Adrenal gland (tissue), 9 donors: ENCODE measurements at regions not wholly inside any gene's neighbourhood (a gene's known extent, or its start where the extent isn't known, plus 50 kb on each side); places are given as distances from the start of the nearest gene placed in this dataset.
A peak's percentile ranks its signal among the peaks of the same experiment; 100 is the strongest.

Experiments used
- DNase-seq, 7 donors: peaks; one replicate each; pipeline ENCODE4 v3.0.0-alpha.2; 2019 to 2020
- H3K27ac ChIP-seq, 5 donors: fragments of 200-600 bp; sonication (generic) in 4 of 5; 1 replicate in 3 of 5; 2 replicates in 2 of 5; pipeline versions ENCODE4 v1.5.1 to v1.8.0; 2016 to 2020; ENCODE audit warnings: mild to moderate bottlenecking in 1 of 5
- H3K27me3 ChIP-seq: fragments of 200-600 bp; 2 replicates; pipeline ENCODE4 v1.8.0; 2021
- H3K36me3 ChIP-seq, 2 donors: fragments of 200-600 bp; replicated peaks in 1 of 2; 1 replicate in 1 of 2; 2 replicates in 1 of 2; pipeline versions ENCODE4 v1.5.1 to v1.8.0; 2018 to 2022
- H3K4me1 ChIP-seq, 2 donors: fragments of 200-600 bp; replicated peaks in 1 of 2; 1 replicate in 1 of 2; 2 replicates in 1 of 2; pipeline versions ENCODE4 v1.5.1 to v1.8.0; 2018 to 2021
- H3K4me3 ChIP-seq, 4 donors: fragments of 200-600 bp; sonication (generic) in 3 of 4; one replicate each; pipeline ENCODE4 v1.5.1; 2016 to 2018
- H3K9me3 ChIP-seq, 3 donors: fragments of 200-600 bp; sonication (generic) in 1 of 3; replicated peaks in 1 of 3; 1 replicate in 2 of 3; 2 replicates in 1 of 3; pipeline versions ENCODE4 v1.5.1 to v1.8.0; 2016 to 2021
- CTCF ChIP-seq, 6 experiments: fragments of 450-650 bp in 4 of 6; fragments of 200-600 bp in 2 of 6; sonication (generic) in 1 of 6; IDR thresholded peaks; 1 replicate in 5 of 6; 2 replicates in 1 of 6; pipeline versions ENCODE4 v1.5.1 to v1.8.0; 2016 to 2021; ENCODE audit warnings: antibody characterized with exemption in 6 of 6, mild to moderate bottlenecking in 2 of 6, moderate library complexity in 1 of 6
- POLR2A ChIP-seq, 2 donors: fragments of 450-650 bp; IDR thresholded peaks; one replicate each; pipeline ENCODE4 v1.6.1; 2017; ENCODE audit warnings: antibody characterized with exemption in 2 of 2, mild to moderate bottlenecking in 2 of 2, moderate library complexity in 1 of 2
- WGBS, 4 donors: extraction: QIAGEN DNeasy Blood & Tissue Kit in 2 of 4; methylation state at CpG; one replicate each; pipeline versions ENCODE4 v1.1.5 to v1.1.7; 2013 to 2017; 5-methylcytosine and 5-hydroxymethylcytosine counted together
- intact Hi-C, 2 donors: fragments of 100-400 bp; cut with DNase I; formaldehyde crosslinking; loops; one replicate each; pipeline versions ENCODE4 v1.14.1 to v1.15.0; 2022 to 2023
- donor health status: healthy with polysubstance abuse.
- donor health status: Bipolar disorder and iron deficiency.
- donor health status: DM: yes; HTN: yes; CAD: no.
- donor health status: DM: no; HTN: no; CAD: no.
- donor health status: DM: no; HTN: no; CAD: no.

DNA sequence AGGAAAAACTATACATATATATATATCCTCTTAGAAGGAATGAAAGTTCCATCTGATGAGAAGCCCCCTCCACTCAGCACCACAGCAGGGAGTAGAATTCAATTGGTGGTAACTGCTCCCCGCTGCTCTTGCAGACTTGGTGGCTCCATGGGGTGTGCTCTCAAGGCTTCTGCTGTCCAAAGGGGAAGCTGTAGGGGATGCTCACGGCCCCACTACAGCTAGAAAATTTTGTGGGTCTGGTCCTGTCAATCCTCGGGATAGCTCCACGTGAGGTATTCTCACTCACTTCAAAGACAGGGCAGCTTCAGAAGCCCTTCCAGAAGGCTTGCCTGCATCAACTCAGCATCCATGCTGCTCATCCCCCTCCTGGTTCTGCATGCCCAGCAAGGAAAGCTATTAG, 247.2 kb downstream of the CETN3 start:
- Histone ChIP-seq H3K4me3 (no peak overlapping the region), H3K9me3 (no peaks in the 10 kb centered on the region), H3K36me3 (no peaks in the 10 kb centered on the region), H3K27ac (no peak overlapping the region), H3K27me3 (no peaks in the 10 kb centered on the region), H3K4me1 (peaks cover 0 to 4% of the 10 kb centered on the region in 2 donors)
- no peak for DNase-seq
- intact Hi-C loops, result no loop called here
- no peak for TF ChIP-seq CTCF (IDR thresholded peaks at IDR 0.05)
- TF ChIP-seq POLR2A (IDR thresholded peaks at IDR 0.05), result no peak
- 77 to 96% (median 92%) methylated on average over 4 of the region's 4 CpGs for WGBS, 4 donors

DNA sequence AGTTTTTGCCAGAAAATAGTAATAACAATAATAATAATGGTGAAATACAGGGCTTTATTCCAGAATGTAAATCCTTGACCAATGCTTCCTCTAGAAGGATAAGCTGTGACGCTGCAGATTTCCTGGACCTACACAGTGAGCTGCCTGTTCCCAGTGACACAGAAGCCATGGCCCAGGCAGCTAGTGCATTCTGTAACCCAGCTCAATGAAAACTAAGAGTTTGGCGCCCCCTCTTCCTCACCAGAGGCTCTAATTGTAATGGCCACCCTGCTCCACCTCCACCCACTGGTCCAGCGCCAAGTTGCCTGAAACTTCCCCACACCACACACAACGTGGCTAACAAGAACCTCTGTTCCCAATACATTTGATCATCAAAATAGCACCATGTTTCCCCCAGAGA, 248.1 kb downstream of the CETN3 start:
- DNase-seq, result peak; percentile 51 to 85 (median 79)
- intact Hi-C loops, result no loop called here
- WGBS, 4 donors, result 28 to 47% (median 31%) methylated on average over 4 of the region's 4 CpGs
- Histone ChIP-seq H3K4me3 (no peak overlapping the region), H3K9me3 (no peaks in the 10 kb centered on the region), H3K27ac (no peak overlapping the region), H3K36me3 (no peaks in the 10 kb centered on the region), H3K4me1 (peaks cover 0 to 4% of the 10 kb centered on the region in 2 donors), H3K27me3 (no peaks in the 10 kb centered on the region)
- TF ChIP-seq POLR2A (IDR thresholded peaks at IDR 0.05) (no peak), CTCF (IDR thresholded peaks at IDR 0.05) (peak in 5 of 6 experiments; percentile 24 to 43 (median 42))

- intact Hi-C loops, result no loop called here
Observed at GRCh38 chr5:90158131-90158530, 251.4 kb downstream of the CETN3 start.

GRCh38 chr5:90153031-90153430, 256.5 kb downstream of the CETN3 start:
- no peaks in the 10 kb centered on the region for H3K27me3 ChIP-seq
- H3K4me3 ChIP-seq, result no peak overlapping the region
- no peaks in the 10 kb centered on the region for H3K4me1 ChIP-seq
- 67 to 77% (median 71%) methylated on average over 2 of the region's 2 CpGs for WGBS, 4 donors
- H3K36me3 ChIP-seq, result no peaks in the 10 kb centered on the region
- intact Hi-C loops, result no loop called here
- no peaks in the 10 kb centered on the region for H3K9me3 ChIP-seq
- DNase-seq, result no peak
- TF ChIP-seq CTCF (IDR thresholded peaks at IDR 0.05), result no peak
- no peak for TF ChIP-seq POLR2A (IDR thresholded peaks at IDR 0.05)
- H3K27ac ChIP-seq, result no peak overlapping the region

More at GRCh38 chr5:90158131-90158530, 251.4 kb downstream of the CETN3 start:
- Histone ChIP-seq H3K4me1 (peaks cover 0 to 4% of the 10 kb centered on the region in 2 donors), H3K4me3 (no peak overlapping the region), H3K9me3 (no peaks in the 10 kb centered on the region), H3K36me3 (no peaks in the 10 kb centered on the region), H3K27ac (no peak overlapping the region), H3K27me3 (no peaks in the 10 kb centered on the region)
- DNase-seq, result no peak
- WGBS, 4 donors, result 16 to 34% (median 25%) methylated on average over 3 of the region's 3 CpGs
- TF ChIP-seq POLR2A (IDR thresholded peaks at IDR 0.05) (no peak), CTCF (IDR thresholded peaks at IDR 0.05) (no peak)
